Activated CD4-positive, alpha-beta T cell treated with anti-CD3 and anti-CD28 coated beads, Interleukin-2, amount 50 U/mL, for 48 hours (primary cell): ENCODE measurements at regions not wholly inside any gene's neighbourhood (a gene's known extent, or its start where the extent isn't known, plus 50 kb on each side); places are given as distances from the start of the nearest gene placed in this dataset.

Source experiments
- DNase-seq, 2 experiments: peaks; one replicate each; pipeline ENCODE4 v3.0.0-alpha.2; 2020

DNA sequence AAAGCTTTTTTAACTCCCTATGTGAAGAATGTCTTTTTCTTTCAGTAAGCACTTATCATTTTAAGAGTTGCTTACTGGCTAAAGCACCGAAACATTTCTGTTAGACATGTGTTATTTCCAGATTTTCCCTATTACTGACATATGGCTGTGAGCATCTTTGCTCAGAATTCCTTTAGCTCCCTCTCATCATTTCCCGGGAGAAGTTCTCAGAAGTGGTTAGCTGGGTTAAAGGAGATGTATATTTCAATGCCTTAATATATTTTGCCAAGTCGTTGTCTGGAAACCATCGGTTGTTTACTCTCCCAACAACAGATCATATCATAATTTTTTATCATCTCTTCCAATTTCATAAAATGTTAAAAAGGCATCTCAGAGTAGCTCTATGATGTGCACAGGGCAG is 396.5 kb downstream of the OCA2 start:
- DNase-seq, result no peak

DNA sequence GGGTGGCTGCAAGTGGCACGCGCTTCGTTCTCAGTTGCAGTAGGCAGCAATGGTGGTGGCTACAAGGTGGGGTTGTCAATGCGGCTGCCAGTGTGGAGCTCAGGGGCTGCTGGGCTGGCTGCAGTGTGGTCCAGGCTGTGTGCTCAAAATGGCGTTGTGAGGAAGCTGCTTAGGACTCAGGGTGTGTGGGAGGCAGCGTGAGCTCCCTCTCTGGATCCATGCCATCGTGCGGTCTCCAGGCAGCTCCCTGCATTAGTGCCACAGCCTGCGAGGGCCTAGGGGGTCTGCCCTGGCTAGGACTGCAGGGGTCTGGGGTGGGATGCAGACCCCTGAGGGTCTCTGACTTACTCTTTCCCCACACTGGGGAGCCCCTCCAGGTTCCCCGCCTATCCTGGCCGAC is 397.2 kb downstream of the OCA2 start:
- DNase-seq, result no peak

DNA sequence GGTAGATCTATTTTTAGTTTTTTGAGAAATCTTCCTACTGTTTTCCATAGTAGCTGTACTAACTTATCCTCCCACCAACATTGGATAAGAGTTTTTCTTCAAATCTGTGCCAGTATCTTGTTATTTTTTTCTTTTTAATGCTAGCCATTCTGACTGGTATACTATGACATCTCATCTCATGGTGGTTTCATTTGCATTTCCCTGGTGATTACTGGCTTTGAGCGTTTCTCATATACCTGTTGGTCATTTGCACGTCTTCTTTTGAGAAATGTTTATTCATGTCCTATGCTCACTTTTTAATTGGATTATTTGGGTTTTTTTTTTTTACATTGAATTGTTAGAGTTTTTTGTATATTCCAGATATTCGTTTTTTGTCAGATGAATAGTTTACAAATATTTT is 398.1 kb downstream of the OCA2 start:
- DNase-seq, result no peak

GRCh38 chr15:27699699-27700098 is 399.4 kb downstream of the OCA2 start:
- DNase-seq, result no peak

DNA sequence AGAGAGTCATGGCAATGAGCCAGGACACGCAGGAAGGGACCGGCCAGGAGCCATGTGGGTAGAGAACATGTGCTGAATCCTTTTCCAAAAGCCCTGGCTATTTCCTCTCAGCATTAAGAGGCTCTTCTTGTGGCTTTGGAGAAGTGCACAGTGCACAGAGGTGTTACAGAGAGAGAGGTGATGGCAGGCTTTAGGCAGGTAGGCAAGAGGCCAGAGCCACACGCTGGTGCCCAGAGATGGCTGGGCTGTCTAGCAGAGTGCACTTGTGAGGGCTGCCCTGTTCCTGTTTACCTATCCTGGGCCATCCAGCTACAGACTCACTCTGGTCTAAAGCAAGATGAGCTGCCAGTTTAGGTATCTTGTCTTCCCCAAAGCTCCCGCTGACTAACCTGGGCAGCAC is 402.6 kb downstream of the OCA2 start:
- no peak for DNase-seq

DNA sequence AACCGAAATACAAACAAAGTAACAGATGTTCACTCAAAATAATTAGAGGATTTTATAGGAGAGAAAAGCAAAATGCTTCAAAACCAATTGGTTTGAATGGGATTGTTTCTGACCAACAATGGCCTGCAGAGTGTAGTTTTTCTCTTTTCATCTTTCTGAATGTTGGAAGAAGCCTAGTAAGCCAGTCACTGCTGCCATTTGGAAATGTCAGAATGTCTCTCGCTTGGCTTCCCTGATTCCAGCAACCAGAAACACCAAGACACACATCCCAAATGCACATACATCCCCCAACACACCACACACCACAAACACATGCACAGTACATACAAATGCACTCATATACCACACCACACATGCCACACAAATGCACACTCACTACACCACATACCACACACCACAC is 403.4 kb downstream of the OCA2 start:
- DNase-seq, result no peak

DNA sequence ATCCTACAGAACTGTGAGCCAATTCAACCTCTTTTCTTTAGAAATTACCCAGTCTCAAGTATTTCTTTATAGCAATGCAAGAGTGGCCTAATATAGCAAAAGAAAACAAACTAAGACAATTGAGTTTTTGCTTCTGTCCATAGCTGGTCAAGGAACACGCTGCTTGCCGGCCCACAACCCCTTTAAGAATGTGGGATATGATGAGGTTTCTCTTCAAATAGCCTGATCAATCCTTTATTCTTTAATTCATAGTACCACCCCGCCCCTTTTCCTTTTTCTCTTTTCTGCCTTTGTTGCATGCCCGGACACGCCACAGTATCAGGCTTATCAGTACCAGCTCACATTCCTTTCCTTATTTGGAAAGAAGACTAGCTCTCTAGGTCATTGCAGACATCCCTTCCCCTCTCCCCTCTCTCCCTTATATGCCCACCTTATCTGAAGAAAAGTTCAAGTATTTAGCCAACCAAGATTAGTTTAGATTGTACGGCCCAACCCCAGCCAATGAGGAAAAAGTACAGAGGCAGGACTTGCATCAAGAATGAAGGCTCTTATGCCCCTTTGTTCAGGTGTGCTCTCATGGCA is 404.5 kb downstream of the OCA2 start:
- DNase-seq, result no peak

GRCh38 chr15:27693280-27693679 is 405.8 kb downstream of the OCA2 start:
- no peak for DNase-seq

DNA sequence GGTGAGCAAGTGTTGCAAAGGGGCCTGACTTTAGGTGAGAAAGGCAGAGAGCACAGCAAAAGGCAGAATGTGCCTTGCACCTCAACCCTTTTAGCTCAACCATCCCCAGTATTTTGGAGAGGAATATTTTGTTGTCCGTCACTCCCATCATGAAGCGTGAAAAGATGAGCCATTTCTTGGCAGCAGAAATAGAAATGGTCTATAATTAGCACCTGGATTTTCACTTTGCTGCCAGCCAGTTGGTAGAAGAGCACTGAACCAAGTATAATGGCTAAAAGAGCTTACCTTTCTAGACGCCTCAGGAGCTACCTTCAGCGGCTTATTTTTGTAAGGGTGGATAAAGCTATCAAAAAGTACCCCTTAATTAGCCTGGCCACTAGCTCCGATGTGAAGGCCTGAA is 406.7 kb downstream of the OCA2 start:
- DNase-seq, result no peak

DNA sequence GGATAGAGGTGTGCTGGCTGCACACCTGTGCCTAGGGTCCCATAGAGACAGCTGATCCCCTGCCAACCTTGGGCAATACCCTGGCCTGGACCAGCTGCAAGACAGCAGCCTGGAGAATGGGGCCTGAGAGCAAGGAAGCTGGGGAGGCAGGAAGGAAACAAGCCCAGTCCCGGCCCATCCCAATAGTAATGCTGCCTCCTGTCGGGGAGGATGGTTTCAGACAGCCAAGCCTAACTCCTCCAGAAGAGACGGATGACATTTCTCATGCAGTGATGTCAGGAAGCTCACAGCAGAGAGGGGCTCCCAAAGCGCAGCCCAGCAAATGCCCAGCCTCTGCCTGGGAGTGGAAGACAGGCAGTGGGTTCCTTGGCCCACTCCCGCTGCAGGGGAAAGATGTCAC is 408.8 kb downstream of the OCA2 start:
- no peak for DNase-seq

- no peak for DNase-seq
Measured at GRCh38 chr15:27686971-27687370, 412.1 kb downstream of the OCA2 start.

GRCh38 chr15:27686369-27686768 is 412.7 kb downstream of the OCA2 start:
- no peak for DNase-seq

GRCh38 chr15:27685644-27686043 is 413.5 kb downstream of the OCA2 start:
- DNase-seq, result no peak

GRCh38 chr15:27683121-27683520 is 416.0 kb downstream of the OCA2 start:
- DNase-seq, result no peak

- DNase-seq, result peak; percentile 21 to 22
Measured at GRCh38 chr15:27681038-27681437, 418.1 kb downstream of the OCA2 start.

DNA sequence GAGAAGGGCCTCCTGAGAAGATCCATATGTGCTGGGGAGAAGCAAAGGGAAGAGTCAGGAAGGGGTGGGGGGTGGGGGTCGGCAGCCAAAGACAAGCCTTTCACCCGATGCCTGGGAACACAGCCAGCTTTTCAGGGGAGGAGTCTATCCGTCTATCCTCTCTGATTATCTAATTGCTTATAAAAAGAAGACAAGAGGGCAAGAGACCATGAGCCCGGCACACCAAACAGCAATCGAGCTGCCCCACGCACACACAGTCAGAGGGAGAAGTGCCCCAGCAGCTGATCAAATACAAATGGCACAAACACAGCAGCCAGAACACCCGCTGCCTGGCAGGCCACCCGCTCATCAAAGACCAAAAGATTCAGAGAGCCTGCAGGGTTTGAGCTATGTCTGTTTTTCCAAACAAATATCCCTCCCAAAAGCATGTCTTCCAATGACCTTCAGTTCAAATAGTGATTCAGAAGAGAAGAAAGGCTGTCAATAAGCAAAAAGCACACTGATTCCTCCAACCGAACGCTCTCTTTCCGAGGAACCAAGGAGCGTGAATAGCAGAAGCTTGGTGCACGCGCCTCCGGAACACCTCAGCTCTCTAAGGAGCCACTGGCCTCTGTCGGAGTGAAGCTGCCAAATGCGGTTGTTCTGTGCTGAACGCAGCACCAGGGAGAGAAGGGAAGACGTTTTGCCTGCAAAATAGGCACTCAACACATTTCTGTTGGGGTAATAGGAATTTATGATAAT is 419.2 kb downstream of the OCA2 start:
- DNase-seq, result no peak

GRCh38 chr15:27679203-27679602 is 419.9 kb downstream of the OCA2 start:
- DNase-seq, result no peak

DNA sequence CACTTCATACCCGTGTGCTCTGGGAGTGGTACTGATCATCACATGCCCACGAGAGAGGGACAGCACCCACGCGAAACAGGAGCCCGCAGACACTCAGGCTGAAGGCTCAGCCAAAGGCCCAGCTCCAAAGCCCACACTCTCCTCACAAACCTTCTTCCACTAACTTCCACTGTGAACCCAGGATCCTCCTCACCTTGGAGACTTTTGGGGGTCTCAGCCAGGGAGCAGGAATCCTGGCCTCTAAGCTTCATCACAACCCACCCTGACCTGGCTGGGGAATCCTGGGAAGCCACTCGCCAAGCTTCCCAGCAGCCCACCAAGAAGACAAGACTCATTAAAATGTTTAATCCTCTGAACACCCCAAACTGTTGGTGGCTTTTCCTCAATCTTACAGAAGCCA is 421.2 kb downstream of the OCA2 start:
- DNase-seq, result no peak

GRCh38 chr15:27676647-27677046 is 422.5 kb downstream of the OCA2 start:
- no peak for DNase-seq

DNA sequence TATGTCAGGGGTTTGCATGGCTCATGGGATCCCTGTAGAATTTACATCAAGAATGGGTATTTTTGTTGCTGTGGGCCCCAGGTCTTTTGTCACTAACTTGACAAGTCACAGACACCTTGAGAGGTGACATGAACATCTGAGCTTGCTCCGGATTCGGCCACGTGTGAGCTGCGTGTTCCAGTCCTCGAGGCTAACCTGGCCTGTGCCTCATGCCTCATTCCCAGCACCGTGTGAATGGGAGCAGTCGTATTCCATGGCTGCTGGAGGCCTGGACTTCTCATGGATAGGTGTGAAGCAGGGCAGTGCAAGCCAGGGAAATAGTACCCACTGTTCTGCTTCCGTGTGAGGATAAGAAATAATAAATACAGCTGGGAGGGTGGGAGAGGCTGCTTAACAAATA is 423.5 kb downstream of the OCA2 start:
- DNase-seq, result no peak

DNA sequence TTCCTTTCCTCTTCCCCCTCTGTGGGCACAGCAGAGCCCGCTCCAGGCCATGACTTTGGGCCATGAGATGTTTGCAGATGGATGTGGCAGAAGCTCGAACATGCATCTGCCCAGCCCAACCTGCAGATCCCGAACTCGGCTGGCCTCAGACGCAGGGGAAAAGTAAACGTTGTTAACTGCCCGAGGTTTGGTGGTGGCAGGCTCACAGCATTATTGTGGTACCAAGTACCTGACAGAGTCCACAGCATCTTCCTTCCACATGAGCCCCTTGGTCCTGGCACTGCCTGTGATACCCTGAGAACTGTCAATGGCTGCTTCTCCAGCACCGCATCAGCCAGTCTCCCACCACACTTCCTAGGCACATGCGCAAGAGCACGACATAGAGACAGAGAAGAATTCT is 424.3 kb downstream of the OCA2 start:
- no peak for DNase-seq

- DNase-seq, result no peak
Measured at GRCh38 chr15:27673766-27674445, 425.2 kb downstream of the OCA2 start.

DNA sequence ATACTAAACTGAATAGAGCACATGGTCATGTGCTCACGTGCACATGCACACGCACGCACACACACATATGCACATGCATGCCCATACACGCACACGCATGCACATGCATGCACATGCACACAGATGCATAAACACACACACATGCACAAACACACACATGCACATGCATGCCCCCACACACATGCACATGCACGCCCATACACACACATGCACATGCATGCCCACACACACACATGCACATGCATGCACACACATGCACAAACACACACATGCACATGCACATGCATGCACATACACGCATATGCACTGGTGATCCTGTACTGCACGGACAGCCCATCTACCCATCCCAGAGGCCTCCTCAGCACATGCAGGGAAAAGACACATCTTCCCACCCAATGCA is 426.6 kb downstream of the OCA2 start:
- DNase-seq, result no peak

DNA sequence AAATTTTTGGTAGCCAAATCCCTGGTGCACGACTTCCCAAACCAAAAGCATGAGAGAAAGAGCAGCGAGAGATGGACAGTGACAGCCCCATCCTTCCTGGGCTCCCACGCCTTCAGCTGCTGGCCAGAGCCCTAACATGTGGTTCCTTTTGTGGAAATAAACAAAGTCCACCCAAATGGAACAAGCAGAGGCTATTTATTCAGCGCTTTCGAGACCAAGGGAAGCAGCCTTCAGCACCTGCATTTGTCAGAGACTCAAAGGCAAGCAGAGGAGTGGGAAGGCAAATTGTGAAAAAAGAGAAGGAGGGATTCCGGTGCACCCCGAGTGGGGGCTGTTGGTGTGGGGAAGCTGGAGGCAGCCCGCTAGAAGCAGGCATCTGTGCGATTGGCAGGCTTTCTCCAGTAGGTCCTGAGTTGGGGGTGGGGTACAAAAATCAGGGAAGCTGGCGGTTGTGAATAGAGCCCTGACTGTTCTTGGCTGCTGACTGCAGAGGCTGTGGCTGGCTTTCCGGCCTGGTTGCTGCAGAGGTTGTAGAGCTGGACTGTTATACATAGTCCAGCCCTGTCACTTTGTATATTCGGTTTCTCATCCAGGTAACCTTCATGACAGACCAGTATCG is 427.2 kb downstream of the OCA2 start:
- DNase-seq, result no peak
